Effector CD4-positive, alpha-beta T cell (primary cell): ENCODE measurements at regions not wholly inside any gene's neighbourhood (a gene's known extent, or its start where the extent isn't known, plus 50 kb on each side); places are given as distances from the start of the nearest gene placed in this dataset.

ENCODE experiments used
- DNase-seq: peaks from one replicate; pipeline ENCODE4 v3.0.0-alpha.2; 2020

GRCh38 chr5:98994611-98995010, 65.8 kb upstream of the CHD1 start:
- DNase-seq, result no peak

- no peak for DNase-seq
These were observed 64.7 kb upstream of the CHD1 start for GRCh38 chr5:98993512-98993911.

- DNase-seq, result no peak
These were observed 63.7 kb upstream of the CHD1 start for GRCh38 chr5:98992552-98992951.

- DNase-seq, result no peak
These were observed 60.9 kb upstream of the CHD1 start for GRCh38 chr5:98989727-98990126.

- DNase-seq, result no peak
These were observed 57.8 kb upstream of the CHD1 start for GRCh38 chr5:98986587-98986986.

- no peak for DNase-seq
These were observed 54.1 kb upstream of the CHD1 start for GRCh38 chr5:98982880-98983279.
